ENCODE measurements at regions not wholly inside any gene's neighbourhood (a gene's known extent, or its start where the extent isn't known, plus 50 kb on each side); places are given as distances from the start of the nearest gene placed in this dataset.

GRCh38 chr16:86740298-86740697, 161.9 kb downstream of the FOXL1 start:
- Histone ChIP-seq H4K20me1 (ENCODE audit: insufficient read depth, poor library complexity, severe bottlenecking) (no peaks in the 10 kb centered on the region), H2AFZ (no peak overlapping the region), H3K27me3 (peaks cover 7% of the 10 kb centered on the region), H3K4me1 (ENCODE audit: insufficient read depth) (peaks cover 3% of the 10 kb centered on the region), H3K9me3 (ENCODE audit: low read depth) (no peaks in the 10 kb centered on the region), H3K4me2 (no peak overlapping the region), H3K4me3 (no peak overlapping the region), H3K79me2 (no peaks in the 10 kb centered on the region), H3K36me3 (replicated peaks; ENCODE audit: insufficient read depth, low read depth) (no peaks in the 10 kb centered on the region), H3K27ac (no peak overlapping the region), H3K9me2 (replicated peaks; ENCODE audit: insufficient read depth) (no peaks in the 10 kb centered on the region)
- TF ChIP-seq EZH2 (IDR thresholded peaks at IDR 0.05; ENCODE audit: borderline replicate concordance), result no peak
- TF ChIP-seq CTCF (IDR thresholded peaks at IDR 0.05; ENCODE audit: poor library complexity), result no peak
- TF ChIP-seq EZH2phosphoT487 (IDR thresholded peaks at IDR 0.05; ENCODE audit: low read depth, severe bottlenecking, unreplicated experiment), result no peak
- DNase-seq (ENCODE audit: low spot score), result no peak
- 88% methylated on average over 16 of the region's 17 CpGs for WGBS (ENCODE audit: low lambda C conversion rate, missing lambda C conversion rate)

- Histone ChIP-seq H3K9me2 (replicated peaks; ENCODE audit: insufficient read depth) (no peaks in the 10 kb centered on the region), H3K27ac (peak overlapping the region; percentile 83), H3K4me1 (ENCODE audit: insufficient read depth) (peaks cover 3% of the 10 kb centered on the region), H3K27me3 (no peaks in the 10 kb centered on the region), H2AFZ (no peak overlapping the region), H3K4me3 (no peak overlapping the region), H3K36me3 (replicated peaks; ENCODE audit: insufficient read depth, low read depth) (no peaks in the 10 kb centered on the region), H4K20me1 (ENCODE audit: insufficient read depth, poor library complexity, severe bottlenecking) (no peaks in the 10 kb centered on the region), H3K9me3 (ENCODE audit: low read depth) (no peaks in the 10 kb centered on the region), H3K4me2 (peak overlapping the region; percentile 73), H3K79me2 (no peaks in the 10 kb centered on the region)
- peak; percentile 70 for DNase-seq (ENCODE audit: low spot score)
- WGBS (ENCODE audit: low lambda C conversion rate, missing lambda C conversion rate), result 30% methylated on average over 35 of the region's 35 CpGs
- TF ChIP-seq CTCF (IDR thresholded peaks at IDR 0.05; ENCODE audit: poor library complexity) (no peak), EZH2 (IDR thresholded peaks at IDR 0.05; ENCODE audit: borderline replicate concordance) (no peak), EZH2phosphoT487 (IDR thresholded peaks at IDR 0.05; ENCODE audit: low read depth, severe bottlenecking, unreplicated experiment) (no peak)
Observed at GRCh38 chr16:86740906-86741799, 162.8 kb downstream of the FOXL1 start.

- Histone ChIP-seq H3K36me3 (replicated peaks; ENCODE audit: insufficient read depth, low read depth) (no peaks in the 10 kb centered on the region), H3K27me3 (no peaks in the 10 kb centered on the region), H3K27ac (no peak overlapping the region), H3K4me1 (ENCODE audit: insufficient read depth) (no peaks in the 10 kb centered on the region), H3K4me3 (no peak overlapping the region), H2AFZ (no peak overlapping the region), H4K20me1 (ENCODE audit: insufficient read depth, poor library complexity, severe bottlenecking) (no peaks in the 10 kb centered on the region), H3K9me3 (ENCODE audit: low read depth) (no peaks in the 10 kb centered on the region), H3K9me2 (replicated peaks; ENCODE audit: insufficient read depth) (no peaks in the 10 kb centered on the region), H3K79me2 (no peaks in the 10 kb centered on the region), H3K4me2 (no peak overlapping the region)
- WGBS (ENCODE audit: low lambda C conversion rate, missing lambda C conversion rate), result 89% methylated on average over 13 of the region's 13 CpGs
- DNase-seq (ENCODE audit: low spot score), result no peak
- TF ChIP-seq EZH2phosphoT487 (IDR thresholded peaks at IDR 0.05; ENCODE audit: low read depth, severe bottlenecking, unreplicated experiment), result no peak
Observed at GRCh38 chr16:86747761-86748160, 169.4 kb downstream of the FOXL1 start.

- Histone ChIP-seq H3K4me2 (no peak overlapping the region), H4K20me1 (ENCODE audit: insufficient read depth, poor library complexity, severe bottlenecking) (no peaks in the 10 kb centered on the region), H3K9me2 (replicated peaks; ENCODE audit: insufficient read depth) (no peaks in the 10 kb centered on the region), H3K9me3 (ENCODE audit: low read depth) (no peaks in the 10 kb centered on the region), H3K79me2 (no peaks in the 10 kb centered on the region), H3K36me3 (replicated peaks; ENCODE audit: insufficient read depth, low read depth) (no peaks in the 10 kb centered on the region), H3K27me3 (no peaks in the 10 kb centered on the region), H3K4me3 (no peak overlapping the region), H3K4me1 (ENCODE audit: insufficient read depth) (no peaks in the 10 kb centered on the region), H2AFZ (no peak overlapping the region), H3K27ac (no peak overlapping the region)
- WGBS (ENCODE audit: low lambda C conversion rate, missing lambda C conversion rate), result 60% methylated on average over 3 of the region's 3 CpGs
- DNase-seq (ENCODE audit: low spot score), result no peak
- TF ChIP-seq EZH2 (IDR thresholded peaks at IDR 0.05; ENCODE audit: borderline replicate concordance), result no peak
- no peak for TF ChIP-seq EZH2phosphoT487 (IDR thresholded peaks at IDR 0.05; ENCODE audit: low read depth, severe bottlenecking, unreplicated experiment)
- TF ChIP-seq CTCF (IDR thresholded peaks at IDR 0.05; ENCODE audit: poor library complexity), result no peak
Observed at GRCh38 chr16:86748652-86749051, 170.3 kb downstream of the FOXL1 start.

Data from hepatocyte (in vitro differentiated cells).